ENCODE measurements at regions not wholly inside any gene's neighbourhood (a gene's known extent, or its start where the extent isn't known, plus 50 kb on each side); places are given as distances from the start of the nearest gene placed in this dataset.
"Not testable (repeated sequence)": the region's sequence is repeated elsewhere in the genome, so short reads cannot be mapped to it uniquely, and the experiment has no call there.

- Mint-ChIP-seq H3K27ac (no peak overlapping the region), H3K4me1 (no peaks in the 10 kb centered on the region), H3K27me3 (peaks cover 0 to 4% (median 0%) of the 10 kb centered on the region in 3 donors), H3K4me3 (no peak overlapping the region), H3K9me3 (no peaks in the 10 kb centered on the region), H3K36me3 (no peaks in the 10 kb centered on the region)
- DNase-seq (no peak), ATAC-seq (ENCODE audit: low read depth in 2 of 2) (no peak)
These were observed 86.3 kb downstream of the GYPE start for GRCh38 chr4:143819029-143819428.

- not testable (repeated sequence) for DNase-seq; ATAC-seq (ENCODE audit: low read depth in 2 of 2); H3K27ac Mint-ChIP-seq; H3K27me3 Mint-ChIP-seq; H3K36me3 Mint-ChIP-seq; H3K9me3 Mint-ChIP-seq; H3K4me1 Mint-ChIP-seq; H3K4me3 Mint-ChIP-seq
These were observed 87.5 kb downstream of the GYPE start for GRCh38 chr4:143817866-143818265.

- not testable (repeated sequence) for H3K36me3 Mint-ChIP-seq; H3K9me3 Mint-ChIP-seq; ATAC-seq (ENCODE audit: low read depth in 2 of 2); H3K4me1 Mint-ChIP-seq; H3K27ac Mint-ChIP-seq; H3K27me3 Mint-ChIP-seq; DNase-seq; H3K4me3 Mint-ChIP-seq
These were observed 90.0 kb downstream of the GYPE start for GRCh38 chr4:143815375-143815774.

- not testable (repeated sequence) for H3K27ac Mint-ChIP-seq; ATAC-seq (ENCODE audit: low read depth in 2 of 2); H3K4me1 Mint-ChIP-seq; H3K36me3 Mint-ChIP-seq; H3K9me3 Mint-ChIP-seq; DNase-seq; H3K27me3 Mint-ChIP-seq; H3K4me3 Mint-ChIP-seq
These were observed 91.8 kb downstream of the GYPE start for GRCh38 chr4:143813431-143814154.

- H3K4me1 Mint-ChIP-seq: peaks cover 9 to 21% (median 13%) of the 10 kb centered on the region in 3 donors
- not testable (repeated sequence) for H3K9me3 Mint-ChIP-seq, H3K4me3 Mint-ChIP-seq, H3K27me3 Mint-ChIP-seq, H3K36me3 Mint-ChIP-seq, H3K27ac Mint-ChIP-seq, DNase-seq
- peak in 1 of 2 donors; percentile 27 for ATAC-seq (ENCODE audit: low read depth in 2 of 2)
These were observed 91.2 kb upstream of the FREM3 start for GRCh38 chr4:143791693-143792092.

- ATAC-seq (ENCODE audit: low read depth in 2 of 2); DNase-seq; H3K9me3 Mint-ChIP-seq; H3K36me3 Mint-ChIP-seq; H3K27me3 Mint-ChIP-seq: not testable (repeated sequence)
- H3K27ac Mint-ChIP-seq: peak overlapping the region in 3 of 6 donors; percentile 4 to 6 (median 6)
- H3K4me1 Mint-ChIP-seq: peaks cover 9 to 21% (median 13%) of the 10 kb centered on the region in 3 donors
- peak overlapping the region in 2 of 8 donors; percentile 41 to 67 for H3K4me3 Mint-ChIP-seq
These were observed 90.0 kb upstream of the FREM3 start for GRCh38 chr4:143790425-143790824.

- H3K27me3 Mint-ChIP-seq; DNase-seq; H3K36me3 Mint-ChIP-seq; H3K9me3 Mint-ChIP-seq; ATAC-seq (ENCODE audit: low read depth in 2 of 2): not testable (repeated sequence)
- Mint-ChIP-seq H3K4me3 (peak overlapping the region in 4 of 8 donors; percentile 4 to 67 (median 29)), H3K4me1 (peaks cover 9 to 21% (median 13%) of the 10 kb centered on the region in 3 donors), H3K27ac (peak overlapping the region in 2 of 6 donors; percentile 6 to 88)
These were observed 89.1 kb upstream of the FREM3 start for GRCh38 chr4:143789618-143790017.

- no peak for ATAC-seq (ENCODE audit: low read depth in 2 of 2)
These were observed 84.1 kb upstream of the FREM3 start for GRCh38 chr4:143784567-143784966.

GRCh38 chr4:143782521-143782920, 82.0 kb upstream of the FREM3 start:
- Mint-ChIP-seq H3K4me1 (no peaks in the 10 kb centered on the region), H3K27ac (no peak overlapping the region), H3K9me3 (peaks cover 3 to 21% (median 9%) of the 10 kb centered on the region in 7 donors), H3K4me3 (no peak overlapping the region), H3K36me3 (peaks cover 0 to 4% of the 10 kb centered on the region in 2 donors), H3K27me3 (no peaks in the 10 kb centered on the region)
- no peak for ATAC-seq (ENCODE audit: low read depth in 2 of 2)
- DNase-seq: no peak

More at GRCh38 chr4:143784567-143784966, 84.1 kb upstream of the FREM3 start:
- peaks cover 5 to 8% (median 6%) of the 10 kb centered on the region in 3 donors for H3K4me1 Mint-ChIP-seq
- no peaks in the 10 kb centered on the region for H3K27me3 Mint-ChIP-seq
- peaks cover 3 to 21% (median 9%) of the 10 kb centered on the region in 7 donors for H3K9me3 Mint-ChIP-seq
- H3K36me3 Mint-ChIP-seq: peaks cover 0 to 4% of the 10 kb centered on the region in 2 donors
- H3K4me3 Mint-ChIP-seq: no peak overlapping the region
- DNase-seq: no peak
- no peak overlapping the region for H3K27ac Mint-ChIP-seq

GRCh38 chr4:143773998-143774895, 73.8 kb upstream of the FREM3 start:
- Mint-ChIP-seq H3K27ac (no peak overlapping the region), H3K4me1 (peaks cover 4 to 11% (median 5%) of the 10 kb centered on the region in 3 donors), H3K4me3 (peak overlapping the region in 3 of 8 donors; percentile 14 to 50 (median 32)), H3K27me3 (peaks cover 0 to 4% (median 0%) of the 10 kb centered on the region in 3 donors), H3K36me3 (no peaks in the 10 kb centered on the region), H3K9me3 (peaks cover 0 to 3% (median 0%) of the 10 kb centered on the region in 7 donors)
- peak; percentile 62 for DNase-seq
- ATAC-seq (ENCODE audit: low read depth in 2 of 2): peak; percentile 90 to 91

GRCh38 chr4:143771269-143771668, 70.8 kb upstream of the FREM3 start:
- Mint-ChIP-seq H3K4me1 (peaks cover 4 to 11% (median 8%) of the 10 kb centered on the region in 3 donors), H3K27me3 (peaks cover 0 to 4% (median 0%) of the 10 kb centered on the region in 3 donors), H3K9me3 (peaks cover 0 to 3% (median 0%) of the 10 kb centered on the region in 7 donors), H3K36me3 (no peaks in the 10 kb centered on the region), H3K4me3 (no peak overlapping the region), H3K27ac (no peak overlapping the region)
- no peak for ATAC-seq (ENCODE audit: low read depth in 2 of 2)
- DNase-seq: no peak

GRCh38 chr4:143768007-143768591, 67.6 kb upstream of the FREM3 start:
- H3K36me3 Mint-ChIP-seq: no peaks in the 10 kb centered on the region
- no peak for ATAC-seq (ENCODE audit: low read depth in 2 of 2)
- H3K4me1 Mint-ChIP-seq: peaks cover 0 to 5% (median 0%) of the 10 kb centered on the region in 3 donors
- no peak overlapping the region for H3K4me3 Mint-ChIP-seq
- peak overlapping the region in 1 of 6 donors; percentile 3 for H3K27ac Mint-ChIP-seq
- H3K27me3 Mint-ChIP-seq: peaks cover 0 to 9% (median 0%) of the 10 kb centered on the region in 3 donors
- H3K9me3 Mint-ChIP-seq: peaks cover 0 to 2% (median 0%) of the 10 kb centered on the region in 7 donors
- no peak for DNase-seq

GRCh38 chr4:143763587-143763986, 63.1 kb upstream of the FREM3 start:
- Mint-ChIP-seq H3K4me3 (no peak overlapping the region), H3K27me3 (peaks cover 0 to 5% (median 0%) of the 10 kb centered on the region in 3 donors), H3K27ac (no peak overlapping the region), H3K36me3 (no peaks in the 10 kb centered on the region), H3K9me3 (no peaks in the 10 kb centered on the region), H3K4me1 (peaks cover 0 to 5% (median 0%) of the 10 kb centered on the region in 3 donors)
- DNase-seq (no peak), ATAC-seq (ENCODE audit: low read depth in 2 of 2) (no peak)
